ENCODE measurements at regions not wholly inside any gene's neighbourhood (a gene's known extent, or its start where the extent isn't known, plus 50 kb on each side); places are given as distances from the start of the nearest gene placed in this dataset.
"Not testable (repeated sequence)": the region's sequence is repeated elsewhere in the genome, so short reads cannot be mapped to it uniquely, and the experiment has no call there.

GRCh38 chr9:138174954-138175353 lies 297.4 kb downstream of the CACNA1B start:
- H3K36me3 ChIP-seq (replicated peaks); DNase-seq; H3K4me3 ChIP-seq (ENCODE audit: low read depth, low read length); in situ Hi-C loops (cut with HindIII; ENCODE audit: low pct_ligation_motif_present, low sequenced_read_pairs); H3K27ac ChIP-seq; H3K27me3 ChIP-seq (replicated peaks): not testable (repeated sequence)

GRCh38 chr9:138175354-138175753 lies 297.8 kb downstream of the CACNA1B start:
- DNase-seq; H3K4me3 ChIP-seq (ENCODE audit: low read depth, low read length); H3K27ac ChIP-seq; H3K27me3 ChIP-seq (replicated peaks); H3K36me3 ChIP-seq (replicated peaks); in situ Hi-C loops (cut with HindIII; ENCODE audit: low pct_ligation_motif_present, low sequenced_read_pairs): not testable (repeated sequence)

- DNase-seq; in situ Hi-C loops (cut with HindIII; ENCODE audit: low pct_ligation_motif_present, low sequenced_read_pairs); H3K4me3 ChIP-seq (ENCODE audit: low read depth, low read length); H3K27me3 ChIP-seq (replicated peaks); H3K27ac ChIP-seq; H3K36me3 ChIP-seq (replicated peaks): not testable (repeated sequence)
Measured at GRCh38 chr9:138177091-138177490, 299.5 kb downstream of the CACNA1B start.

- in situ Hi-C loops (cut with HindIII; ENCODE audit: low pct_ligation_motif_present, low sequenced_read_pairs); DNase-seq; H3K27me3 ChIP-seq (replicated peaks); H3K4me3 ChIP-seq (ENCODE audit: low read depth, low read length); H3K36me3 ChIP-seq (replicated peaks); H3K27ac ChIP-seq: not testable (repeated sequence)
Measured at GRCh38 chr9:138179003-138179402, 301.4 kb downstream of the CACNA1B start.

GRCh38 chr9:138179671-138180070 lies 302.1 kb downstream of the CACNA1B start:
- in situ Hi-C loops (cut with HindIII; ENCODE audit: low pct_ligation_motif_present, low sequenced_read_pairs); H3K36me3 ChIP-seq (replicated peaks); H3K4me3 ChIP-seq (ENCODE audit: low read depth, low read length); DNase-seq; H3K27ac ChIP-seq; H3K27me3 ChIP-seq (replicated peaks): not testable (repeated sequence)

GRCh38 chr9:138181963-138182362 lies 304.4 kb downstream of the CACNA1B start:
- H3K36me3 ChIP-seq (replicated peaks); H3K27me3 ChIP-seq (replicated peaks); H3K4me3 ChIP-seq (ENCODE audit: low read depth, low read length); in situ Hi-C loops (cut with HindIII; ENCODE audit: low pct_ligation_motif_present, low sequenced_read_pairs); DNase-seq; H3K27ac ChIP-seq: not testable (repeated sequence)

- H3K27ac ChIP-seq; H3K27me3 ChIP-seq (replicated peaks); H3K4me3 ChIP-seq (ENCODE audit: low read depth, low read length); DNase-seq; in situ Hi-C loops (cut with HindIII; ENCODE audit: low pct_ligation_motif_present, low sequenced_read_pairs); H3K36me3 ChIP-seq (replicated peaks): not testable (repeated sequence)
Measured at GRCh38 chr9:138197156-138197555, 319.6 kb downstream of the CACNA1B start.

- H3K27me3 ChIP-seq (replicated peaks); in situ Hi-C loops (cut with HindIII; ENCODE audit: low pct_ligation_motif_present, low sequenced_read_pairs); H3K27ac ChIP-seq; H3K4me3 ChIP-seq (ENCODE audit: low read depth, low read length); DNase-seq; H3K36me3 ChIP-seq (replicated peaks): not testable (repeated sequence)
Measured at GRCh38 chr9:138198963-138199362, 321.4 kb downstream of the CACNA1B start.

GRCh38 chr9:138199917-138200316 lies 322.3 kb downstream of the CACNA1B start:
- DNase-seq; H3K36me3 ChIP-seq (replicated peaks); H3K27me3 ChIP-seq (replicated peaks); H3K4me3 ChIP-seq (ENCODE audit: low read depth, low read length); H3K27ac ChIP-seq; in situ Hi-C loops (cut with HindIII; ENCODE audit: low pct_ligation_motif_present, low sequenced_read_pairs): not testable (repeated sequence)

- DNase-seq; H3K36me3 ChIP-seq (replicated peaks); H3K27ac ChIP-seq; H3K4me3 ChIP-seq (ENCODE audit: low read depth, low read length); H3K27me3 ChIP-seq (replicated peaks); in situ Hi-C loops (cut with HindIII; ENCODE audit: low pct_ligation_motif_present, low sequenced_read_pairs): not testable (repeated sequence)
Measured at GRCh38 chr9:138200481-138201142, 323.0 kb downstream of the CACNA1B start.

- H3K4me3 ChIP-seq (ENCODE audit: low read depth, low read length); H3K27ac ChIP-seq; DNase-seq; in situ Hi-C loops (cut with HindIII; ENCODE audit: low pct_ligation_motif_present, low sequenced_read_pairs); H3K27me3 ChIP-seq (replicated peaks); H3K36me3 ChIP-seq (replicated peaks): not testable (repeated sequence)
Measured at GRCh38 chr9:138201167-138201889, 323.7 kb downstream of the CACNA1B start.

GRCh38 chr9:138202043-138202442 lies 324.5 kb downstream of the CACNA1B start:
- in situ Hi-C loops (cut with HindIII; ENCODE audit: low pct_ligation_motif_present, low sequenced_read_pairs); DNase-seq; H3K27me3 ChIP-seq (replicated peaks); H3K4me3 ChIP-seq (ENCODE audit: low read depth, low read length); H3K36me3 ChIP-seq (replicated peaks); H3K27ac ChIP-seq: not testable (repeated sequence)

- H3K36me3 ChIP-seq (replicated peaks); H3K27ac ChIP-seq; H3K4me3 ChIP-seq (ENCODE audit: low read depth, low read length); DNase-seq; H3K27me3 ChIP-seq (replicated peaks); in situ Hi-C loops (cut with HindIII; ENCODE audit: low pct_ligation_motif_present, low sequenced_read_pairs): not testable (repeated sequence)
Measured at GRCh38 chr9:138203304-138203703, 325.7 kb downstream of the CACNA1B start.

- H3K27ac ChIP-seq; H3K4me3 ChIP-seq (ENCODE audit: low read depth, low read length); H3K27me3 ChIP-seq (replicated peaks); H3K36me3 ChIP-seq (replicated peaks); DNase-seq; in situ Hi-C loops (cut with HindIII; ENCODE audit: low pct_ligation_motif_present, low sequenced_read_pairs): not testable (repeated sequence)
Measured at GRCh38 chr9:138203872-138204271, 326.3 kb downstream of the CACNA1B start.

GRCh38 chr9:138206108-138206507 lies 328.5 kb downstream of the CACNA1B start:
- H3K27ac ChIP-seq; H3K27me3 ChIP-seq (replicated peaks); H3K36me3 ChIP-seq (replicated peaks); H3K4me3 ChIP-seq (ENCODE audit: low read depth, low read length); in situ Hi-C loops (cut with HindIII; ENCODE audit: low pct_ligation_motif_present, low sequenced_read_pairs); DNase-seq: not testable (repeated sequence)
